OCI-LY7 (cell line): ENCODE measurements at regions not wholly inside any gene's neighbourhood (a gene's known extent, or its start where the extent isn't known, plus 50 kb on each side); places are given as distances from the start of the nearest gene placed in this dataset.

Source experiments
- EZH2phosphoT487 ChIP-seq: fragments of 200-600 bp; sonication (generic); IDR thresholded peaks from 2 replicates; pipeline ENCODE4 v1.6.1; 2018; ENCODE audit warnings: low read depth, borderline replicate concordance, mild to moderate bottlenecking, mixed run types, antibody characterized with exemption, low read length, moderate library complexity, mixed read lengths
- TF ChIP-seq, protein P1 (sequence below): fragments of 200-600 bp; sonication (generic); conservative IDR thresholded peaks from 2 replicates; pipeline ENCODE4 v1.5.1; 2014; ENCODE audit warnings: mild to moderate bottlenecking, antibody characterized with exemption, low read length, moderate library complexity, mixed read lengths

DNA sequence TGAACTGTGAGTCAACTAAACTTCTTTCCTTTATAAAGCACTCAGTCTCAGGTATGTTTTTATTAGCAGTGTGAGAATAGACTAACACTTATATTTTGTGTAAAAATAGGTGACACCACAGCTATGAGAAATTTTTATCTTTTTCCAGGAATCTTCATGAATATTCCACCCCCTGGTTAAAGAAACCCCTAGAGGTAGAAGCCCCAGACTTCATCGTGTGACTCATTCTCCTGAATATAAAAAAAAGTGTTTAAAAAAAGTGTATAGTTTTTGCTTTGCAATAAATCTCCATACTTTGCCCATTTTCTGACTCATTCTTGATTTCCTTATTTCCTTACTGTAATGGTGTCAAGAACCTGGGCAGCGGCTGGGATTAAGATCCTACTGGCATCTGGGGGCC lies 667.6 kb upstream of the CELF2 start:
- TF ChIP-seq, protein P1, sequence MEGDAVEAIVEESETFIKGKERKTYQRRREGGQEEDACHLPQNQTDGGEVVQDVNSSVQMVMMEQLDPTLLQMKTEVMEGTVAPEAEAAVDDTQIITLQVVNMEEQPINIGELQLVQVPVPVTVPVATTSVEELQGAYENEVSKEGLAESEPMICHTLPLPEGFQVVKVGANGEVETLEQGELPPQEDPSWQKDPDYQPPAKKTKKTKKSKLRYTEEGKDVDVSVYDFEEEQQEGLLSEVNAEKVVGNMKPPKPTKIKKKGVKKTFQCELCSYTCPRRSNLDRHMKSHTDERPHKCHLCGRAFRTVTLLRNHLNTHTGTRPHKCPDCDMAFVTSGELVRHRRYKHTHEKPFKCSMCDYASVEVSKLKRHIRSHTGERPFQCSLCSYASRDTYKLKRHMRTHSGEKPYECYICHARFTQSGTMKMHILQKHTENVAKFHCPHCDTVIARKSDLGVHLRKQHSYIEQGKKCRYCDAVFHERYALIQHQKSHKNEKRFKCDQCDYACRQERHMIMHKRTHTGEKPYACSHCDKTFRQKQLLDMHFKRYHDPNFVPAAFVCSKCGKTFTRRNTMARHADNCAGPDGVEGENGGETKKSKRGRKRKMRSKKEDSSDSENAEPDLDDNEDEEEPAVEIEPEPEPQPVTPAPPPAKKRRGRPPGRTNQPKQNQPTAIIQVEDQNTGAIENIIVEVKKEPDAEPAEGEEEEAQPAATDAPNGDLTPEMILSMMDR, result no peak
- no peak for TF ChIP-seq EZH2phosphoT487
